Ovary (tissue), 3 donors: ENCODE measurements at regions not wholly inside any gene's neighbourhood (a gene's known extent, or its start where the extent isn't known, plus 50 kb on each side); places are given as distances from the start of the nearest gene placed in this dataset.
"Not testable (repeated sequence)": the region's sequence is repeated elsewhere in the genome, so short reads cannot be mapped to it uniquely, and the experiment has no call there.

ENCODE experiments used
- CTCF ChIP-seq, 3 donors: fragments of 450-650 bp in 2 of 3; fragments of 200-600 bp in 1 of 3; IDR thresholded peaks; one replicate each; pipeline versions ENCODE4 v1.5.1 to v1.8.0; 2016 to 2022; ENCODE audit warnings: antibody characterized with exemption in 3 of 3, mild to moderate bottlenecking in 1 of 3
- POLR2A ChIP-seq: fragments of 450-650 bp; IDR thresholded peaks from one replicate; pipeline ENCODE4 v1.6.1; 2017; ENCODE audit warnings: antibody characterized with exemption, mild to moderate bottlenecking, moderate library complexity
- donor health status: DM: no; HTN: no; CAD: no.

GRCh38 chr21:7853426-7853825 is 2668.0 kb upstream of the TPTE start:
- not testable (repeated sequence) for TF ChIP-seq CTCF (IDR thresholded peaks at IDR 0.05); POLR2A
